Heart right ventricle (tissue), 16 donors: ENCODE measurements at regions not wholly inside any gene's neighbourhood (a gene's known extent, or its start where the extent isn't known, plus 50 kb on each side); places are given as distances from the start of the nearest gene placed in this dataset.

Experiments
- ATAC-seq, 8 donors: fragments of 200-7000 bp; cut with Tn5 transposase; one replicate each; pipeline ENCODE4 v1.9.1; 2020; ENCODE audit warnings: mild to moderate bottlenecking in 8 of 8, moderate library complexity in 8 of 8, moderate number of reproducible peaks in 1 of 8
- DNase-seq, 2 donors: peaks; one replicate each; pipeline ENCODE4 v3.0.0-alpha.2; 2020
- H3K27ac ChIP-seq, 10 donors: fragments of 200-600 bp; sonication (generic) in 2 of 10; one replicate each; pipeline versions ENCODE4 v1.5.0 to v1.8.0; 2020 to 2022; ENCODE audit warnings: mild to moderate bottlenecking in 3 of 10
- H3K27me3 ChIP-seq, 7 donors: fragments of 200-600 bp; one replicate each; pipeline ENCODE4 v1.8.0; 2021 to 2022; ENCODE audit warnings: mild to moderate bottlenecking in 2 of 7
- H3K36me3 ChIP-seq, 9 donors: fragments of 200-600 bp; sonication (generic) in 1 of 9; one replicate each; pipeline versions ENCODE4 v1.5.0 to v1.8.0; 2020 to 2022; ENCODE audit warnings: mild to moderate bottlenecking in 2 of 9
- H3K4me1 ChIP-seq, 9 donors: fragments of 200-600 bp; sonication (generic) in 1 of 9; one replicate each; pipeline versions ENCODE4 v1.5.0 to v1.8.0; 2020 to 2022; ENCODE audit warnings: mild to moderate bottlenecking in 4 of 9
- H3K4me3 ChIP-seq, 10 donors: fragments of 200-600 bp; sonication (generic) in 2 of 10; one replicate each; pipeline versions ENCODE4 v1.5.0 to v1.8.0; 2020 to 2022; ENCODE audit warnings: mild to moderate bottlenecking in 7 of 10, moderate library complexity in 2 of 10
- H3K9me3 ChIP-seq, 11 donors: fragments of 200-600 bp in 10 of 11; sonication (generic) in 2 of 11; one replicate each; pipeline versions ENCODE4 v1.5.0 to v1.8.0; 2013 to 2022; ENCODE audit warnings: mild to moderate bottlenecking in 2 of 11, control low read depth in 1 of 11, moderate library complexity in 1 of 11
- whole genome bisulfite sequencing, 2 donors: extraction: QIAGEN DNeasy Blood & Tissue Kit; methylation state at CpG; one replicate each; pipeline ENCODE4 v1.1.7; 2013; ENCODE audit warnings: inconsistent platforms in 1 of 2; 5-methylcytosine and 5-hydroxymethylcytosine counted together
- intact Hi-C, 10 donors: fragments of 100-400 bp; cut with DNase I; formaldehyde crosslinking; loops; one replicate each; pipeline versions ENCODE4 v1.11.1 to v1.14.2; 2022
- TF ChIP-seq, protein P1 (sequence below), 9 donors: fragments of 200-600 bp; sonication (generic) in 2 of 9; IDR thresholded peaks; one replicate each; pipeline versions ENCODE4 v1.5.0 to v1.8.0; 2021 to 2022; ENCODE audit warnings: antibody characterized with exemption in 9 of 9, mild to moderate bottlenecking in 5 of 9, moderate library complexity in 1 of 9
- donor health status: Arrhythmogenic right ventricular cardiomyopathy.
- donor health status: ischemic (EF 13 %, LVEDD 7.1; RV severe dilation, severe dysfunction).
- donor health status: healthy with polysubstance abuse.
- donor health status: DM: no; HTN: yes; CAD: no.
- donor health status: DM: no; HTN: no; CAD: no.
- donor health status: ischemic (EF 25% LVEDD 6.9; RV normal size, moderate dysfunction).
- donor health status: ischemic (EF 25% LVEDD 5.7; RV mildly dilated, moderate dysfunction).
- donor health status: healthy.
- donor health status: DM: yes; HTN: yes; CAD: no.
- donor health status: Ischemic cardiomyopathy.
- donor health status: ischemic (EF 35%, LVEDD 5.7; RV mildly dilated, moderate dysfunction).
- donor health status: nonischemic (EF 11% LVEDD 7.7; RV severe dilation, severe dysfunction).
- donor health status: DM: yes; HTN: yes; CAD: no.
- donor health status: PGD.
- donor health status: ischemic (EF 29% LVEDD 5.4; RV normal size, mild dysfunction).
- donor health status: nonischemic (EF 23%, LVEDD 6.1; RV moderate dilation, normal function).

GRCh38 chr6:144681334-144681733 lies 396.2 kb downstream of the UTRN start:
- 58 to 59% methylated on average over 3 of the region's 3 CpGs for WGBS, 2 donors
- intact Hi-C loops, result no loop called here

DNA sequence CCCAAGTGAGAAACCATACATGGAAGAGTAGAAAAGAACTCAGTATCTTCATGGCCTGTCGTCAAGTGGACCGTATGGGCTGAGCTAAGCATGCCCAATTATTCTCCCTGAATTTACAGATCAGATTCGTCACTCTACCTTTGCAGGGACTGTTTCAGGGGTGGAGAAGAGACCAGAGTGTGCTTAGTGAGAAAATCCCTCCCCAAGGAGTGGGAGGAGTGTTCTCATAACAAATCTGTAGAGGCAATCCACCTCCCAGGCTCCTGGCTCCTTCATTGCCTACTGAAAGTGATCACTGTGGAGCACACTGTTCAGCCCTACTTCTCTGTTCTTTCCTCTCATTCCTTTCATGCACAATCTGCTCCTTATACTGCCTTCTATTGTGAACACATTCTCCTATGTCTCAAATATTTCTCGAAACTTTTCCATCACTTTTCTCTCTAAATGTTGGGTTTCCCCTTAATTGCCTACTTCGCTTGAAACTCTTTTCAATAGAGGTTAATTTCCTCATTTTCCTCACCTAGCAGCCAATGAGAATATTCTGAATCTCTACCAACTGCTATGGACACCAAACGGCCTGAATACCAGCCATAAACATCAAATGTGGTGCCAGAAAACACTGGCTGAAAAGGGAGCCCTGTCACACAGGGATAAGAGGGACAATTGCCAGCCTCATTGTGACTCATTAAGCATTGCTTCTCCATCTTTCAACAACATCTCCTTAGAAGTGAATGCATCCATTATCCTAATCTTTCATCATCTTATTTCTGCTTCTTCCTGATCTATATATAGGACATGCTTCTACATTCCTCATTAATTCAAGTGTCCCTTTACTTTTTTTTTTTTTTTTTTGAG lies 398.3 kb downstream of the UTRN start:
- H3K9me3 ChIP-seq, result peaks cover 0 to 25% (median 14%) of the 10 kb centered on the region in 11 donors
- H3K4me1 ChIP-seq, result peaks cover 0 to 36% (median 15%) of the 10 kb centered on the region in 9 donors
- H3K27ac ChIP-seq, result no peak overlapping the region
- intact Hi-C loops, result no loop called here
- 75 to 89% methylated on average over 6 of the region's 6 CpGs for WGBS, 2 donors
- peaks cover 0 to 37% (median 4%) of the 10 kb centered on the region in 9 donors for H3K36me3 ChIP-seq
- no peaks in the 10 kb centered on the region for H3K27me3 ChIP-seq
- ATAC-seq (no peak), DNase-seq (no peak)
- H3K4me3 ChIP-seq, result no peak overlapping the region
- TF ChIP-seq, protein P1, sequence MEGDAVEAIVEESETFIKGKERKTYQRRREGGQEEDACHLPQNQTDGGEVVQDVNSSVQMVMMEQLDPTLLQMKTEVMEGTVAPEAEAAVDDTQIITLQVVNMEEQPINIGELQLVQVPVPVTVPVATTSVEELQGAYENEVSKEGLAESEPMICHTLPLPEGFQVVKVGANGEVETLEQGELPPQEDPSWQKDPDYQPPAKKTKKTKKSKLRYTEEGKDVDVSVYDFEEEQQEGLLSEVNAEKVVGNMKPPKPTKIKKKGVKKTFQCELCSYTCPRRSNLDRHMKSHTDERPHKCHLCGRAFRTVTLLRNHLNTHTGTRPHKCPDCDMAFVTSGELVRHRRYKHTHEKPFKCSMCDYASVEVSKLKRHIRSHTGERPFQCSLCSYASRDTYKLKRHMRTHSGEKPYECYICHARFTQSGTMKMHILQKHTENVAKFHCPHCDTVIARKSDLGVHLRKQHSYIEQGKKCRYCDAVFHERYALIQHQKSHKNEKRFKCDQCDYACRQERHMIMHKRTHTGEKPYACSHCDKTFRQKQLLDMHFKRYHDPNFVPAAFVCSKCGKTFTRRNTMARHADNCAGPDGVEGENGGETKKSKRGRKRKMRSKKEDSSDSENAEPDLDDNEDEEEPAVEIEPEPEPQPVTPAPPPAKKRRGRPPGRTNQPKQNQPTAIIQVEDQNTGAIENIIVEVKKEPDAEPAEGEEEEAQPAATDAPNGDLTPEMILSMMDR (IDR thresholded peaks at IDR 0.05), result no peak

More at GRCh38 chr6:144681334-144681733, 396.2 kb downstream of the UTRN start:
- no peak for ATAC-seq
- Histone ChIP-seq H3K36me3 (peaks cover 0 to 33% (median 0%) of the 10 kb centered on the region in 9 donors), H3K4me1 (peaks cover 0 to 39% (median 15%) of the 10 kb centered on the region in 9 donors), H3K27ac (no peak overlapping the region), H3K4me3 (no peak overlapping the region), H3K9me3 (peaks cover 0 to 11% (median 1%) of the 10 kb centered on the region in 11 donors), H3K27me3 (no peaks in the 10 kb centered on the region)
- no peak for DNase-seq
- TF ChIP-seq, protein P1 (IDR thresholded peaks at IDR 0.05), result no peak

- intact Hi-C loops, result no loop called here
- TF ChIP-seq, protein P1 (IDR thresholded peaks at IDR 0.05), result no peak
- no peak for DNase-seq
- no peak for ATAC-seq
- Histone ChIP-seq H3K9me3 (peaks cover 0 to 43% (median 19%) of the 10 kb centered on the region in 11 donors), H3K27ac (no peak overlapping the region), H3K36me3 (peaks cover 0 to 45% (median 4%) of the 10 kb centered on the region in 9 donors), H3K4me3 (no peak overlapping the region), H3K27me3 (no peaks in the 10 kb centered on the region), H3K4me1 (peaks cover 0 to 19% (median 5%) of the 10 kb centered on the region in 9 donors)
Observed at GRCh38 chr6:144688713-144689112, 403.6 kb downstream of the UTRN start.

GRCh38 chr6:144689503-144690040 lies 404.4 kb downstream of the UTRN start:
- intact Hi-C loops, result no loop called here
- H3K9me3 ChIP-seq, result peaks cover 0 to 43% (median 19%) of the 10 kb centered on the region in 11 donors
- DNase-seq (no peak), ATAC-seq (peak in 7 of 8 donors; percentile 22 to 78 (median 39))
- peaks cover 0 to 19% (median 5%) of the 10 kb centered on the region in 9 donors for H3K4me1 ChIP-seq
- TF ChIP-seq, protein P1 (IDR thresholded peaks at IDR 0.05), result no peak
- H3K27ac ChIP-seq, result no peak overlapping the region
- WGBS, 2 donors, result 78 to 84% methylated on average over 3 of the region's 3 CpGs
- no peaks in the 10 kb centered on the region for H3K27me3 ChIP-seq
- no peak overlapping the region for H3K4me3 ChIP-seq
- H3K36me3 ChIP-seq, result peaks cover 0 to 37% (median 4%) of the 10 kb centered on the region in 9 donors
